ENCODE measurements at regions not wholly inside any gene's neighbourhood (a gene's known extent, or its start where the extent isn't known, plus 50 kb on each side); places are given as distances from the start of the nearest gene placed in this dataset.

- TF ChIP-seq CTCF (IDR thresholded peaks at IDR 0.05) (no peak), EZH2phosphoT487 (IDR thresholded peaks at IDR 0.05) (no peak), EZH2 (IDR thresholded peaks at IDR 0.05) (no peak)
These were observed 163.8 kb upstream of the LMNTD1 start for GRCh38 chr12:25716842-25717241.

Measured in neural progenitor cell (in vitro differentiated cells).